B cell (primary cell): ENCODE measurements at regions not wholly inside any gene's neighbourhood (a gene's known extent, or its start where the extent isn't known, plus 50 kb on each side); places are given as distances from the start of the nearest gene placed in this dataset.

Source experiments
- CTCF ChIP-seq: fragments of 200-600 bp; IDR thresholded peaks from one replicate; pipeline ENCODE4 v1.8.0; 2022; ENCODE audit warnings: antibody characterized with exemption, mild to moderate bottlenecking
- EZH2 ChIP-seq: IDR thresholded peaks from 2 replicates; pipeline ENCODE4 v1.6.1; 2012; ENCODE audit warnings: borderline replicate concordance, low read depth, mild to moderate bottlenecking, moderate library complexity, low read length; ENCODE audit not compliant: insufficient read depth, poor library complexity, severe bottlenecking

- TF ChIP-seq CTCF (no peak), EZH2 (no peak)
These were observed 133.2 kb downstream of the TMEM174 start for GRCh38 chr5:73306078-73306719.
